Fibroblast of lung (primary cell): ENCODE measurements at regions not wholly inside any gene's neighbourhood (a gene's known extent, or its start where the extent isn't known, plus 50 kb on each side); places are given as distances from the start of the nearest gene placed in this dataset.

ENCODE experiments used
- EZH2 ChIP-seq: IDR thresholded peaks from 2 replicates; pipeline ENCODE4 v1.5.1; 2012; ENCODE audit warnings: low read length, control low read depth, mild to moderate bottlenecking; ENCODE audit errors: missing control alignments
- TF ChIP-seq, protein P1 (sequence below), 2 donors: IDR thresholded peaks in 1 of 2; conservative IDR thresholded peaks in 1 of 2; 1 replicate in 1 of 2; 2 replicates in 1 of 2; pipeline ENCODE4 v1.5.1; 2011 to 2012; ENCODE audit warnings: low read length in 2 of 2, control low read depth in 1 of 2, inconsistent platforms in 1 of 2, low read depth in 1 of 2, mild to moderate bottlenecking in 1 of 2

DNA sequence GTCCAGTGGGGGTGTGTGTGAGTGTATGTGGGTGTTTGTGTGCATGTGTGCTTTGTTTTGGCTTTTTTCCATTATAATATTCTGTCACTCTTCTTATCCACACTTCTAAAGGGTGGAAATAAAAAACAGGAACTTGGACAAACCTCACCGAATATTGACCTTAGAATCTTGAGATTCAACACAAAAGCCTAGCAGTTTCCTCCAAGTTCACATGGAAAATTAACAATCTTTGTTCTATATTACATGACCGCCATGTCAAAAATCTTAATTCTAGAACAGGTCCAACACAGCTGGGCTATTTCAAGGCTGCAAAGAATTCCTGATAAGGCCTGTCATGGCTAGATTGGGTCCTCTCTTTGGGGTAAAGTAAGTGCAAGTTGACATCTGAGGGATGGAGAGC is 169.3 kb upstream of the OSR1 start:
- TF ChIP-seq, protein P1, sequence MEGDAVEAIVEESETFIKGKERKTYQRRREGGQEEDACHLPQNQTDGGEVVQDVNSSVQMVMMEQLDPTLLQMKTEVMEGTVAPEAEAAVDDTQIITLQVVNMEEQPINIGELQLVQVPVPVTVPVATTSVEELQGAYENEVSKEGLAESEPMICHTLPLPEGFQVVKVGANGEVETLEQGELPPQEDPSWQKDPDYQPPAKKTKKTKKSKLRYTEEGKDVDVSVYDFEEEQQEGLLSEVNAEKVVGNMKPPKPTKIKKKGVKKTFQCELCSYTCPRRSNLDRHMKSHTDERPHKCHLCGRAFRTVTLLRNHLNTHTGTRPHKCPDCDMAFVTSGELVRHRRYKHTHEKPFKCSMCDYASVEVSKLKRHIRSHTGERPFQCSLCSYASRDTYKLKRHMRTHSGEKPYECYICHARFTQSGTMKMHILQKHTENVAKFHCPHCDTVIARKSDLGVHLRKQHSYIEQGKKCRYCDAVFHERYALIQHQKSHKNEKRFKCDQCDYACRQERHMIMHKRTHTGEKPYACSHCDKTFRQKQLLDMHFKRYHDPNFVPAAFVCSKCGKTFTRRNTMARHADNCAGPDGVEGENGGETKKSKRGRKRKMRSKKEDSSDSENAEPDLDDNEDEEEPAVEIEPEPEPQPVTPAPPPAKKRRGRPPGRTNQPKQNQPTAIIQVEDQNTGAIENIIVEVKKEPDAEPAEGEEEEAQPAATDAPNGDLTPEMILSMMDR (conservative IDR thresholded peaks at IDR 0.05 in 1 of 2, IDR thresholded peaks at IDR 0.05 in 1 of 2; ENCODE audit: low read depth in 1 of 2, low read length in 2 of 2): no peak
- TF ChIP-seq EZH2: no peak
